GM23338 (cell line): ENCODE measurements at regions not wholly inside any gene's neighbourhood (a gene's known extent, or its start where the extent isn't known, plus 50 kb on each side); places are given as distances from the start of the nearest gene placed in this dataset.

Source experiments
- ATAC-seq: fragments of 200-7000 bp; cut with Tn5 transposase; 3 replicates; pipeline ENCODE4 v1.9.1; 2020
- DNase-seq: peaks from one replicate; pipeline ENCODE4 v3.0.0-alpha.2; 2015; ENCODE audit warnings: low spot score
- H2AFZ ChIP-seq: fragments of 200-600 bp; sonication (generic); 2 replicates; pipeline ENCODE4 v1.8.0; 2016; ENCODE audit warnings: antibody characterized with exemption, mild to moderate bottlenecking, moderate library complexity
- H3F3A ChIP-seq: fragments of 200-600 bp; sonication (generic); replicated peaks from 2 replicates; pipeline ENCODE4 v1.8.0; 2017; ENCODE audit warnings: antibody characterized with exemption, mixed run types, low read depth
- H3K27ac ChIP-seq: fragments of 200-600 bp; sonication (generic); 2 replicates; pipeline ENCODE4 v1.6.1; 2016; ENCODE audit warnings: low read depth
- H3K27me3 ChIP-seq: fragments of 200-600 bp; sonication (generic); 2 replicates; pipeline ENCODE4 v1.8.0; 2016; ENCODE audit warnings: mild to moderate bottlenecking, mixed run types, moderate library complexity; ENCODE audit not compliant: insufficient read depth
- H3K36me3 ChIP-seq: fragments of 200-600 bp; sonication (generic); 2 replicates; pipeline ENCODE4 v1.8.0; 2016; ENCODE audit warnings: mild to moderate bottlenecking; ENCODE audit not compliant: insufficient read depth
- H3K4me1 ChIP-seq: fragments of 200-600 bp; sonication (generic); 2 replicates; pipeline ENCODE4 v1.8.0; 2016; ENCODE audit warnings: mild to moderate bottlenecking, moderate library complexity; ENCODE audit not compliant: insufficient read depth
- H3K4me2 ChIP-seq: fragments of 200-600 bp; sonication (generic); 2 replicates; pipeline ENCODE4 v1.7.1; 2017; ENCODE audit warnings: mixed run types
- H3K4me3 ChIP-seq: fragments of 200-600 bp; sonication (generic); 2 replicates; pipeline ENCODE4 v1.6.1; 2016; ENCODE audit warnings: mixed run types
- H3K79me2 ChIP-seq: fragments of 200-600 bp; sonication (generic); replicated peaks from 2 replicates; pipeline ENCODE4 v1.8.0; 2017; ENCODE audit warnings: mild to moderate bottlenecking; ENCODE audit not compliant: insufficient read depth
- H3K9me2 ChIP-seq: fragments of 200-600 bp; sonication (generic); 2 replicates; pipeline ENCODE4 v1.8.0; 2017; ENCODE audit not compliant: insufficient read depth
- H4K20me1 ChIP-seq: fragments of 200-600 bp; sonication (generic); replicated peaks from 2 replicates; pipeline ENCODE4 v1.8.0; 2017; ENCODE audit warnings: mild to moderate bottlenecking; ENCODE audit not compliant: insufficient read depth
- H3K27ac Mint-ChIP-seq: 2 replicates; pipeline ENCODE4 v1.8.0; 2020; ENCODE audit warnings: inconsistent platforms, mild to moderate bottlenecking, moderate library complexity, mixed read lengths
- H3K27me3 Mint-ChIP-seq: 3 replicates; pipeline ENCODE4 v1.8.0; 2022; ENCODE audit warnings: low read depth, mild to moderate bottlenecking, moderate library complexity, mixed read lengths, inconsistent platforms; ENCODE audit not compliant: insufficient read depth, poor library complexity
- H3K36me3 Mint-ChIP-seq: 3 replicates; pipeline ENCODE4 v1.8.0; 2021; ENCODE audit warnings: low read depth, mild to moderate bottlenecking, inconsistent platforms, moderate library complexity, mixed read lengths
- H3K4me1 Mint-ChIP-seq: 3 replicates; pipeline ENCODE4 v1.8.0; 2020; ENCODE audit warnings: mild to moderate bottlenecking, inconsistent platforms, mixed read lengths
- H3K4me3 Mint-ChIP-seq: 3 replicates; pipeline ENCODE4 v1.8.0; 2021; ENCODE audit warnings: moderate library complexity, mild to moderate bottlenecking, inconsistent platforms, mixed read lengths
- H3K9me3 Mint-ChIP-seq: 3 replicates; pipeline ENCODE4 v1.8.0; 2020; ENCODE audit warnings: moderate library complexity, mild to moderate bottlenecking, inconsistent platforms, mixed read lengths
- CREB1 ChIP-seq: fragments of 250-450 bp; sonication (Bioruptor Pico); IDR thresholded peaks from 2 replicates; pipeline ENCODE4 v1.5.0; 2020; ENCODE audit warnings: low read depth, mild to moderate bottlenecking, moderate library complexity
- CTCF ChIP-seq, 2 experiments: fragments of 200-600 bp in 1 of 2; sonication (generic) in 1 of 2; conservative IDR thresholded peaks; 2 replicates each; pipeline versions ENCODE4 v1.5.1 to v1.6.1; 2016 to 2017; ENCODE audit warnings: antibody characterized with exemption in 2 of 2, low read depth in 2 of 2, mild to moderate bottlenecking in 2 of 2, moderate library complexity in 1 of 2
- ETS1 ChIP-seq: IDR thresholded peaks from 2 replicates; pipeline ENCODE4 v1.6.1; 2016; ENCODE audit warnings: antibody characterized with exemption
- EZH2 ChIP-seq: fragments of 200-600 bp; sonication (generic); IDR thresholded peaks from one replicate; pipeline ENCODE4 v1.8.0; 2017; ENCODE audit warnings: antibody characterized with exemption, mild to moderate bottlenecking, low read depth; ENCODE audit not compliant: unreplicated experiment
- EZH2phosphoT487 ChIP-seq: fragments of 200-600 bp; sonication (generic); IDR thresholded peaks from one replicate; pipeline ENCODE4 v1.8.1; 2018; ENCODE audit warnings: antibody characterized with exemption; ENCODE audit not compliant: unreplicated experiment
- NANOG ChIP-seq: IDR thresholded peaks from 2 replicates; pipeline ENCODE4 v1.6.1; 2016; ENCODE audit warnings: antibody characterized with exemption, borderline replicate concordance
- POLR2AphosphoS5 ChIP-seq: IDR thresholded peaks from 2 replicates; pipeline ENCODE4 v1.6.1; 2016; ENCODE audit warnings: antibody characterized with exemption, low read depth
- REST ChIP-seq: IDR thresholded peaks from one replicate; pipeline ENCODE4 v1.6.1; 2018; ENCODE audit warnings: antibody characterized with exemption; ENCODE audit not compliant: unreplicated experiment
- STAT1 ChIP-seq: IDR thresholded peaks from one replicate; pipeline ENCODE4 v1.6.1; 2016; ENCODE audit warnings: antibody characterized with exemption; ENCODE audit not compliant: unreplicated experiment
- ZNF114 ChIP-seq: fragments of 250-450 bp; sonication (Bioruptor Pico); IDR thresholded peaks from 2 replicates; pipeline ENCODE4 v1.5.0; 2020; ENCODE audit warnings: mild to moderate bottlenecking, moderate library complexity
- ZNF331 ChIP-seq: fragments of 250-450 bp; sonication (Bioruptor Pico); IDR thresholded peaks from 2 replicates; pipeline ENCODE4 v1.5.0; 2020; ENCODE audit warnings: low read depth, mild to moderate bottlenecking, moderate library complexity
- ZNF462 ChIP-seq: fragments of 250-450 bp; sonication (Bioruptor Pico); IDR thresholded peaks from 2 replicates; pipeline ENCODE4 v1.5.0; 2020; ENCODE audit warnings: mild to moderate bottlenecking, moderate library complexity

GRCh38 chr4:122007016-122007415 lies 55.2 kb upstream of the TRPC3 start:
- Histone ChIP-seq H3K4me3 (no peak overlapping the region), H3K27me3 (no peaks in the 10 kb centered on the region), H4K20me1 (no peaks in the 10 kb centered on the region), H3K36me3 (no peaks in the 10 kb centered on the region), H3K79me2 (no peaks in the 10 kb centered on the region), H3K4me2 (no peak overlapping the region), H3F3A (no peaks in the 10 kb centered on the region), H3K4me1 (peaks cover 7% of the 10 kb centered on the region), H3K9me2 (no peaks in the 10 kb centered on the region), H3K27ac (no peak overlapping the region), H2AFZ (no peak overlapping the region)
- no peak overlapping the region for H3K4me3 Mint-ChIP-seq
- no peaks in the 10 kb centered on the region for H3K36me3 Mint-ChIP-seq
- ATAC-seq: no peak
- H3K4me1 Mint-ChIP-seq: peaks cover 4% of the 10 kb centered on the region; the same call in 2 of the 3 replicates
- no peak overlapping the region for H3K27ac Mint-ChIP-seq
- no peaks in the 10 kb centered on the region for H3K9me3 Mint-ChIP-seq
- DNase-seq: no peak
- TF ChIP-seq NANOG (no peak), REST (no peak), EZH2phosphoT487 (no peak), EZH2 (no peak), POLR2AphosphoS5 (no peak), ETS1 (no peak), ZNF331 (CRISPR knock-in tag) (no peak), CTCF (conservative IDR thresholded peaks at IDR 0.05; ENCODE audit: low read depth in 2 of 2) (no peak), STAT1 (no peak), ZNF114 (CRISPR knock-in tag) (no peak), CREB1 (no peak), ZNF462 (CRISPR knock-in tag) (no peak)
- no peaks in the 10 kb centered on the region for H3K27me3 Mint-ChIP-seq
